Naive B cell (primary cell): ENCODE measurements at regions not wholly inside any gene's neighbourhood (a gene's known extent, or its start where the extent isn't known, plus 50 kb on each side); places are given as distances from the start of the nearest gene placed in this dataset.

Experiments
- ATAC-seq, 2 donors: fragments of 150-1000 bp; cut with Tn5 transposase; 2 replicates each; pipeline ENCODE4 v1.10.0; 2021; ENCODE audit warnings: low read depth in 2 of 2, mild to moderate bottlenecking in 2 of 2, moderate library complexity in 2 of 2
- DNase-seq: peaks from one replicate; pipeline ENCODE4 v3.0.0; 2022
- H3K27ac Mint-ChIP-seq, 6 donors: one replicate each; pipeline ENCODE4 v1.8.0; 2020 to 2022; ENCODE audit warnings: mild to moderate bottlenecking in 6 of 6, mixed read lengths in 6 of 6, moderate library complexity in 5 of 6, inconsistent platforms in 2 of 6
- H3K27me3 Mint-ChIP-seq, 3 donors: one replicate each; pipeline ENCODE4 v1.8.0; 2021 to 2022; ENCODE audit warnings: mixed read lengths in 3 of 3, mild to moderate bottlenecking in 1 of 3
- H3K36me3 Mint-ChIP-seq, 2 donors: one replicate each; pipeline ENCODE4 v1.8.0; 2020 to 2022; ENCODE audit warnings: mixed read lengths in 2 of 2, inconsistent platforms in 1 of 2, mild to moderate bottlenecking in 1 of 2
- H3K4me1 Mint-ChIP-seq, 3 donors: one replicate each; pipeline ENCODE4 v1.8.0; 2020 to 2022; ENCODE audit warnings: mixed read lengths in 3 of 3, inconsistent platforms in 1 of 3, mild to moderate bottlenecking in 1 of 3, moderate library complexity in 1 of 3
- H3K4me3 Mint-ChIP-seq, 8 donors: one replicate each; pipeline ENCODE4 v1.8.0; 2020 to 2022; ENCODE audit warnings: mild to moderate bottlenecking in 8 of 8, mixed read lengths in 8 of 8, moderate library complexity in 8 of 8, inconsistent platforms in 2 of 8
- H3K9me3 Mint-ChIP-seq, 7 donors: one replicate each; pipeline ENCODE4 v1.8.0; 2020 to 2022; ENCODE audit warnings: mixed read lengths in 7 of 7, mild to moderate bottlenecking in 5 of 7, inconsistent platforms in 2 of 7, moderate library complexity in 1 of 7

DNA sequence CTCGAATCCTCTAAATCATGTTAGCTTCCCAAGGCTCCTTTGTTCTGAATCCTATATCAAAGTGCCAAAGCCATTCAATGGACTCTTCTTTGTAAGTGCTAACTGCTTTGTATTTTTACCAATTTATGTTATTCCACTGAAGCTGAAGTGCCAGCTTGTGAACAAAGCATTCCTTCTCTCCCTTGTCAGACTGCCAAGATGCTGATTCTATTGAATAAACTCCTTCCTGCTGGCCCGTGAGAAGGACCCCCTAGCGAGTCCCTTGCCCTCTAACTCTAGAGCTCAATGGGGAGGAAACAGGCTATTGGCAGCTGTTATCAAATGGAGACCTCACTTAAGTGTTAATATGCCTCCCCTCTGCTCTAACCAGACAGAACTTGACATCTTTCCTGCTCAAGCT, 1097.9 kb upstream of the CNTNAP5 start:
- no peak overlapping the region for H3K4me3 Mint-ChIP-seq
- no peak for ATAC-seq
- peaks cover 4 to 45% (median 16%) of the 10 kb centered on the region in 7 donors for H3K9me3 Mint-ChIP-seq
- no peaks in the 10 kb centered on the region for H3K4me1 Mint-ChIP-seq
- DNase-seq = no peak
- no peaks in the 10 kb centered on the region for H3K27me3 Mint-ChIP-seq
- no peak overlapping the region for H3K27ac Mint-ChIP-seq
- no peaks in the 10 kb centered on the region for H3K36me3 Mint-ChIP-seq

DNA sequence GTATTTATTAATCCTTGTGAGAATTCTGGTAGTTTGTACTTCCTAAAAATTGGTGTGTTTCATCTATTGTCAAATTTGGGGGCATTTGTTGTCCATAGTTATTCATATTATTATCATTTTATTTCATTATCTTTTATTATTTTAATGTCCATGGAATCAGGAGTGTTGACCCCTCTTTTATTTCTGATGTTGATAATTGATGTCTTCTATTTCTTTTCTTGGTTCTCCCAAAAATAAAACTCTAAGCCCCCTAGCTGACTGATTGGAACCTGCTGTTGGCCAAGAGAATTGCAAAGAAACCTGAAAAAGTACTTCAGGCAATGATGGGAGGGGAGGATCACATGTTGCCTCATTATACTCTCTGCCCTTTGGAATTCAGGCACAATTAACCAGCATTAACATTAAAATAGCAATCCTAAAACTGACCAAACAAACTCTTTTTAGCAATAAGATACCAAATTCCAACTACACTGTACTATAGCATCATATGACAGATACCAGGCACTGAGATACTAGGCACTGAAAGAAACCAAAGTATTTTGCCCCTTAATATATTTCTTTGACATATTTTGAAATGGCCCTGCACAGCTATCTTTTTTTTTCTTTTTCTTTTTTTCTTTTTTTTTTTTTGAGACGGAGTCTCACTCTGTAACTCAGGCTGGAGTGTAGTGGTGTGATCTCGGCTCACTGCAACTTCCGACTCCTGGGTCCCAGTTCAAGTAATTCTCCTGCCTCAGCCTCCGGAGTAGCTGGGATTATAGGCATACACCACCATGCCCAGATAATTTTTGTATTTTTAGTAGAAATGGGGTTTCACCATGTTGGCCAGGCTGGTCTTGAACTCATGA, 1097.2 kb upstream of the CNTNAP5 start:
- H3K27me3 Mint-ChIP-seq = no peaks in the 10 kb centered on the region
- H3K27ac Mint-ChIP-seq = no peak overlapping the region
- H3K9me3 Mint-ChIP-seq = peaks cover 4 to 44% (median 15%) of the 10 kb centered on the region in 7 donors
- no peak for ATAC-seq
- H3K4me3 Mint-ChIP-seq = no peak overlapping the region
- DNase-seq = no peak
- H3K36me3 Mint-ChIP-seq = no peaks in the 10 kb centered on the region
- H3K4me1 Mint-ChIP-seq = no peaks in the 10 kb centered on the region

DNA sequence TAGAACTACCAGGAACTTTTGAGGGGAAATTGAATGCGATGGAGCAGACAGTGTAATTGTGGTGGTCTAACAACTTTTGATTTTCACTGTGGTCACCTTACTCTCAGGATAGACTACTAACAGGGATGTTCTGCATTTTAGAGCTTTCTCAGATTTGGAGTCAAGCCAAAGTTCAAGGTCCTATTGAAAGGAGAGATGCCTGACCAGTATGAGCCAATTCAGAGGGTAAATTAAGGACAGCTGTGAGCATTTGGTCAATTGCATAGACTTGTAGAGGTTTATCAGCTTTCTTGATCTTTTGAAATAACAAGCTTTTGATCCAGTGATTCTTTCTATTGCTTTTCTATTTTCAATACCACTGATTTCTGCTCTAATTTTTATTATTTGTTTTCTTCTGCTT, 1095.7 kb upstream of the CNTNAP5 start:
- Mint-ChIP-seq H3K36me3 (no peaks in the 10 kb centered on the region), H3K4me1 (no peaks in the 10 kb centered on the region), H3K27me3 (no peaks in the 10 kb centered on the region), H3K27ac (no peak overlapping the region), H3K9me3 (peaks cover 3 to 31% (median 9%) of the 10 kb centered on the region in 7 donors), H3K4me3 (no peak overlapping the region)
- no peak for ATAC-seq
- no peak for DNase-seq

DNA sequence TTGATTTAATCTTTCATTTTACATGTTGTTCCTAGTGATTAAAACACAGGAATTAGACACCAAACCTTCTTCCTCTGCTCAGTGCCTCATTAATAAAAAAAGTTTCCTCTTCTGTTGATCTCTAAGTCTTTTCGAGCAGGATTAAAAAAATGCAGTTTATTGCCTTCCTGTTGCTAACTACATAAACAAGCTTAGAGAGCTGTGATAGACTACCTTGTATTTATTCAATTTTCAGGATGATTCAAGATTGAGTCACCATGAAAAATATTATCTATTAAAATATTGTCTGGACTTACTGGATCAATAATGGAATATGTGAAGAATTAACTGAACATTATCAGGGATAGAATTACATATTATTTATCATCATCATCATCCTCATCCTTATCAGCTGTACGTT, 1089.6 kb upstream of the CNTNAP5 start:
- H3K36me3 Mint-ChIP-seq = no peaks in the 10 kb centered on the region
- no peaks in the 10 kb centered on the region for H3K4me1 Mint-ChIP-seq
- no peaks in the 10 kb centered on the region for H3K27me3 Mint-ChIP-seq
- ATAC-seq = no peak
- H3K4me3 Mint-ChIP-seq = no peak overlapping the region
- H3K27ac Mint-ChIP-seq = no peak overlapping the region
- DNase-seq = no peak
- peaks cover 0 to 3% (median 0%) of the 10 kb centered on the region in 7 donors for H3K9me3 Mint-ChIP-seq

DNA sequence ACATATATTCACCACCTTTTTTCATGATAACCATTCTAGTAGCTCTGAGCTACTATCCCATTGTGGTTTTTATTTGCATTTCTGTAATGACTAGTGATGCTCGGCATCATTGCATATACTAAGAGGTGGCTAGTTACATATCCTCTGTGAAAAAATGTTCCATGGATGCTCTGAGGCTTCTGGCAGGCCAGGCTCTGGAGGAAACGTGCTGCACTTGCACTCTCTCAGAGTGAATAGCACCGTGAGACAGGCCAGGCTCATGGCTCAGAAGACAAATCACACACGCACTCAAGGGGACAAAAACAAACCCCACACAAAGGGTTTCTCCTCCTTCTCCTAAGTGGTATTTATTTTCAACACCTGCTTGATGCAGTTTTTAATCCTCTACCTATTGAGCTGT, 1085.3 kb upstream of the CNTNAP5 start:
- H3K4me1 Mint-ChIP-seq = no peaks in the 10 kb centered on the region
- H3K9me3 Mint-ChIP-seq = peaks cover 0 to 4% (median 0%) of the 10 kb centered on the region in 7 donors
- no peak overlapping the region for H3K27ac Mint-ChIP-seq
- no peak for DNase-seq
- no peak overlapping the region for H3K4me3 Mint-ChIP-seq
- no peak for ATAC-seq
- no peaks in the 10 kb centered on the region for H3K36me3 Mint-ChIP-seq
- H3K27me3 Mint-ChIP-seq = no peaks in the 10 kb centered on the region

DNA sequence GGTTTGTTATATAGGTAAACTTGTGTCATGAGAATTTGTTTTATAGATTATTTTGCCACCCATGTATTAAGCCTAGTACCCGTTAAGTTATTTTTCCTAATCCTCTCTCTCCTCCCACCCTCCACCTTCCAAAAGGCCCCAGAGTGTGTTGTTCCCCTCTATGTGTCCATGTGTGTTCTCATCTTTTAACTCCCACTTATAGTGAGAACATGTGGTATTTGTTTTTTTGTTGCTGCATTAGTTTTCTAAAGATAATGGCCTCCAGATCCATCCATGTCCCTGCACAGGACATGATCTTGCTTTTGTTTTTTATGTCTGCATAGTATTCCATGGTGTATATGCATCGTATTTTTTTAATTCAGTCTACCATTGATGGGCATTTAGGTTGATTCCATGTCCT, 1075.6 kb upstream of the CNTNAP5 start:
- no peak for ATAC-seq
- peaks cover 2 to 19% (median 14%) of the 10 kb centered on the region in 7 donors for H3K9me3 Mint-ChIP-seq
- no peak for DNase-seq
- peak overlapping the region in 1 of 6 donors; percentile 23 for H3K27ac Mint-ChIP-seq
- H3K4me1 Mint-ChIP-seq = no peaks in the 10 kb centered on the region
- no peaks in the 10 kb centered on the region for H3K36me3 Mint-ChIP-seq
- no peaks in the 10 kb centered on the region for H3K27me3 Mint-ChIP-seq
- H3K4me3 Mint-ChIP-seq = no peak overlapping the region

DNA sequence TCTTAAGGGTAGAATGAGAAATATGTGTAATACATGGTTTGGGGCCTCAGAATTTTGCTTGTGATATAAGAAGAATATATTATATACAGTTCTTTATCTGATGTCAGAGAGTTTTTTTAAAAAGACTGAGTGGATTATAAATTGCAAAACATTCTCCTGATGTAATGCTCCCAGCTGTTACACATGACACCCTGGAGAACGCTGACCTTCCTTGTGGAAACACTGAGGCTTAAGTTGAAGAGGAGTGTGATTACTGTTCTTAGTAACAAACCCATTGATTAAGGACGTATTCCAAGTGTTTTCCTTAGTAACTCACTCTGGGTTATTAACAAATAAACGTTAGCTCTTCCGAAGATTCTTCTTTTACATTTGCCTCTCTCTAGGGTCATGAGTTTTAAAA, 1069.3 kb upstream of the CNTNAP5 start:
- H3K27me3 Mint-ChIP-seq = no peaks in the 10 kb centered on the region
- peaks cover 2 to 11% (median 6%) of the 10 kb centered on the region in 7 donors for H3K9me3 Mint-ChIP-seq
- no peak overlapping the region for H3K27ac Mint-ChIP-seq
- ATAC-seq (no peak), DNase-seq (no peak)
- no peaks in the 10 kb centered on the region for H3K4me1 Mint-ChIP-seq
- H3K4me3 Mint-ChIP-seq = no peak overlapping the region
- no peaks in the 10 kb centered on the region for H3K36me3 Mint-ChIP-seq

DNA sequence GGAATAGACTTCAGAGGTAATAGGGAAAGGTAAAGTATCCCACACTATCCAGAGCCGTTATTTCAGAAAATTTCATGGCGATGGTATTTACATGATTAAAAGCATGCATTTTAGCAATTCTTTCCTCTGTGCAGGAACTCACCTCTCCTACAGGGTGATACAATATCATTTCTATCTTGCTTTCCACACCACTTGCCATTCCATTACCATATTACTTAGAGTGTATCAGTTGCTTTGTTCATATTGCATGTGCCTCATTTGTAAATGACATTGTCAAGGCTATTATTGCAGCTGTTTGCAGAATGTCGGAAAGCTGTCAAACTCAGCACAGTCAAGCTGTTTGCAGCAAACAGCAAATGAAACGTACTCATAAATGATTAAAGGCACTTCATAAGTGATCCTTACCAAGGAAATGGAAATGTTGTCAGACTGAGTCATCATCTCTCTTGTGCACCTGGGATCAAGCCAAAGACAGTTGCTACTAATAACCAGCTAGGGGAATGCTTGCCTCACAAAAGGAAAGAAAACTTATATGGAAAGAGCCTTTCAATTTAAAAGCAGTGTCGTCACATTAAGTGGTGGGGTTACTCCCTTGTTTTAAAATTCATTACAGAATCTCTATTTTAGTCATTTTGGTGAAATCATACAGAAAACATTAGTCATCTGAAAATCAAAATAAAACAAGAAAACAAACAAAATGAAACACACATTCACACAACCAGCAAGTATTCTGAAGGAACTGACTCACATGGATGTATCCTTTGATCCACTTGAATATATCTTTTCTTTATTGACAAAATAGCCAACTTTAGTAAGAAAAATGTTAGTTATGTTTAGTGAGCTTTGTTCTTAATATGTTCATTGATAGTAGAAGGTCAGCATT, 1064.1 kb upstream of the CNTNAP5 start:
- Mint-ChIP-seq H3K36me3 (no peaks in the 10 kb centered on the region), H3K4me3 (no peak overlapping the region), H3K27me3 (no peaks in the 10 kb centered on the region), H3K4me1 (no peaks in the 10 kb centered on the region), H3K27ac (no peak overlapping the region), H3K9me3 (peaks cover 0 to 8% (median 1%) of the 10 kb centered on the region in 7 donors)
- ATAC-seq (no peak), DNase-seq (no peak)

DNA sequence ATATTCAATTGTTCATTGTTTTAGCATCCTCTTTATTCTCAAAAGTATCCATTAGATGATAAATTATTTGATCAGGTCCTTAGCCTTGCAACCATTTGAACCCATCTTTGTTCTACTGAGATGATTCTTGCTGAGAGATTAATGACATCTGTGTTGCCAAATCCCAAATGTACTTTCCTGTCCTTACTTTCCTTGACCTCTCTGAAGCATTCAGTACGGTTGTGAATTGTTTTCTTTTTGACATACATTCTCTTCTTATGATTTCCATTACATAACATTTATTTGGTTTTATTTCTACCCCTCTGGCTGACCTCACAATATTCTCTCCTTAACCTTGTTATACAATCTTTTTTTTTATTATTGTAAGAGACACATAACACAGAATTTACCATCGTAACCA, 1058.6 kb upstream of the CNTNAP5 start:
- no peak overlapping the region for H3K4me3 Mint-ChIP-seq
- H3K4me1 Mint-ChIP-seq = no peaks in the 10 kb centered on the region
- H3K9me3 Mint-ChIP-seq = peaks cover 0 to 11% (median 5%) of the 10 kb centered on the region in 7 donors
- ATAC-seq (no peak), DNase-seq (no peak)
- no peaks in the 10 kb centered on the region for H3K27me3 Mint-ChIP-seq
- no peaks in the 10 kb centered on the region for H3K36me3 Mint-ChIP-seq
- no peak overlapping the region for H3K27ac Mint-ChIP-seq

DNA sequence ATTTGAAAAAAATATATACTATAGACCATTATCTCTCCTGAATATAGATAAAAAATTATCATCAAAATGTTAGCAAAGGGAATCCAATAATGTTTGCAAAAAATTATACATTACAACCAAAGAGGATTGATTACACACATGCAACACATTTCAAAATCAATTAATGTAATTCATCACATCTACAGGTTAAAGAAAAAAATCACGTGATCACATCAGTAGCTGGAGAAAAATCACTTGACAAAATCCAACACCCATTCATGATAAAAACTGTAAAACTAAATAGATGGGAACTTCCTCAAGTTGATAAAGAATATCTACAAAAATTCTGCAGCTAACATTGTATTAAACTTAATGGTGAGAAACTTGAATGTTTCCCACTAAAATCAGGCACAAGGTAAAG, 1047.5 kb upstream of the CNTNAP5 start:
- DNase-seq (no peak), ATAC-seq (no peak)
- Mint-ChIP-seq H3K4me1 (no peaks in the 10 kb centered on the region), H3K36me3 (no peaks in the 10 kb centered on the region), H3K9me3 (peaks cover 0 to 25% (median 5%) of the 10 kb centered on the region in 7 donors), H3K27ac (no peak overlapping the region), H3K27me3 (no peaks in the 10 kb centered on the region), H3K4me3 (no peak overlapping the region)

DNA sequence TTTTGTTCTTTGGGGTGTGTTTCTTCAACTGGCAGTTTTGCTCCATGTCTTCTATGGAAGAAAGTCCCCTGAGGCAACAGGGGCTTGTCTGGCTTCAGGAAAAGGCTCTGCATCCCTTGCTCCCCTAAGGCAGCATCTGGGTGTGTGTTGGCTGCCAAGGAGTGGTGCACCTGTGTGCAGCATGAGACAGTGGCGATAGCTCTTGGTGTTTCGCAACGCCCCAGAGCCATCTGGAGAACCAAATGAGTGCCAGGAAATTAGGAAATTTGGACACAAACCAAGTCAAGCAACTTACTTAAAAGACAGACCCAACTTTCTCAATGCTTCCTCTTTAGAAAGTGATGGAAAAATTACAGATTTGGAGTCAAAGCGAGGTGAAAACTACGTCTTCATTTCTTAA, 1044.4 kb upstream of the CNTNAP5 start:
- H3K36me3 Mint-ChIP-seq = no peaks in the 10 kb centered on the region
- H3K27ac Mint-ChIP-seq = no peak overlapping the region
- H3K27me3 Mint-ChIP-seq = no peaks in the 10 kb centered on the region
- no peaks in the 10 kb centered on the region for H3K4me1 Mint-ChIP-seq
- ATAC-seq (no peak), DNase-seq (no peak)
- peaks cover 0 to 25% (median 4%) of the 10 kb centered on the region in 7 donors for H3K9me3 Mint-ChIP-seq
- no peak overlapping the region for H3K4me3 Mint-ChIP-seq

DNA sequence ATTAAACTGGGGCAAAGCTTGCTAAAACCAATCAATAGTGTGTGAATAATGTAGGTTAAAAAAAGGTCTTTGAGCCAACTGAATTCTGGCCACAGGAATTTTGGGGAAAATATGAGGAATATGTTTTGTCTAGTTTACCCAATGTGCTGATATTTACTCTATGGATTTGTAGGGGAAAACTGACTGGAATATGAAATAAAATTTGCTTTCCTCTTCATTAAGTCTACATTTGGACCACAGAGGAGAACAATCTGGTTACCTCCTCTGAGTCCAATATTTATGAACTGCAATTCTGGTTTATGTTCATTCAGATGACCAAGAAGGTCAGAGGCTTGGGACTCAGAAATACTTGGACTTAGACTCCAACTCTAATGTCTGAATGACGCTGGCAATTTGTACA, 1042.2 kb upstream of the CNTNAP5 start:
- H3K4me3 Mint-ChIP-seq = no peak overlapping the region
- H3K27me3 Mint-ChIP-seq = no peaks in the 10 kb centered on the region
- H3K4me1 Mint-ChIP-seq = no peaks in the 10 kb centered on the region
- no peak overlapping the region for H3K27ac Mint-ChIP-seq
- DNase-seq (no peak), ATAC-seq (no peak)
- H3K9me3 Mint-ChIP-seq = peaks cover 0 to 25% (median 7%) of the 10 kb centered on the region in 7 donors
- no peaks in the 10 kb centered on the region for H3K36me3 Mint-ChIP-seq

DNA sequence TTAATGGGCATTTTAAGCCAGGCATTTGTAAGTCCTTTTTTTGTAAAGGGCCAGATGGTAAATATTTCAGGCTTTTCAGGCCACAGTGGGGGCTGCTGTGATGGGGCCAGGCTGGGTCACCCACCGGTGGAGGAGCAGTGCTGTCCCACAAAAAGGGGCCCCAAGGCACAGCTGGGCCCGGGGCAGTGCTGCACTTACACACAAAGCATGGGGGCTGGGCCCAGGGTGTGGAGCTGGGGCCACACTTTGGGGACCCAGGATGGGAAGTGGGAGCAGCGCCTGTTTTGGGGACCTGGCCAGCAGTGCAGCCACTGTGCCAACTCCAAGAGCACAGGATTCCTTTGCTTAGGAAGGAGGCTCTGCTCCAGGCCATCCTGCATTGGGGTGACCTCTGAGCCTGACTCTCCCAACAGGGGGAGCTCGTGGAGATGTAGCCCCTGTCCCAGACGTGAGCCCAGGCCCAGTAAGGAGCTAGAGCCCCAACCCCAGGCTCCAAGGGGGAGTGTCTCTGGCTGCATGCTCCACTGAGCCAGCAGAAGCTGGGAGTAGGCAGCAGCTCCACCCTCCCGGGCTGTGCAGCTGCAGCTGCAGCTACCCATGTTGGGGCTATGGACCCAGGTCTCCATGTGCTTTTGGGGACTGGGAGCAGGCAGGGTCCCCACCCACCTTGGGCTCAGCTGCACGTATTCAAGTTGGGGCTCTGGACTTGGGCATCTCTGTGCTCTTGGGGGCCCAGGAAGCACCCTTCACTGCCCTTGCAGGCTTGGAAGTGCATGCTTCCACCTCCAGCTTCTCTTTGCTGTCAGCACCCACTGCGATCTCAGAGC, 1036.5 kb upstream of the CNTNAP5 start:
- H3K4me1 Mint-ChIP-seq = no peaks in the 10 kb centered on the region
- no peak overlapping the region for H3K4me3 Mint-ChIP-seq
- H3K27me3 Mint-ChIP-seq = no peaks in the 10 kb centered on the region
- H3K9me3 Mint-ChIP-seq = peaks cover 4 to 19% (median 8%) of the 10 kb centered on the region in 7 donors
- ATAC-seq = no peak
- H3K36me3 Mint-ChIP-seq = no peaks in the 10 kb centered on the region
- no peak overlapping the region for H3K27ac Mint-ChIP-seq
- no peak for DNase-seq
